ENCODE measurements at regions not wholly inside any gene's neighbourhood (a gene's known extent, or its start where the extent isn't known, plus 50 kb on each side); places are given as distances from the start of the nearest gene placed in this dataset.

DNA sequence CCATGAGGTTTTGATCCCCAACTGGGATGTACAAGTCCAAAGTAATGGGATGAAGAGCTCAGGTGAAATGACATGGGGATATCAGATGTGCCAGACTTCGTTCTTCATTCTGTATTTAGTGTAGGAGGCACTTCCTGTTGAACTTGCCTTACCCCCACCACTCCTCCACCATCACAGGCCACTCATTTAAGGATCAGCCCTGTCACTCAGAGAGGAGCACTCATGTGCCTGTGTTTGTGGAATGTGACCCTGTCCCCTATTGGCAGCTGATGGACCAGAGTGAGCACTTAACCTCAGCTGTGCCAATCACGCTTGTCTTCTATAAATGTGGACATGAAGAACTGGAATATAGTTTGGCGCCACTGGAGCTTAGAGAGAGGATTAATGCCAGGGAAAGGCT lies 91.4 kb upstream of the CTTNBP2NL start:
- TF ChIP-seq HDAC6 (IDR thresholded peaks at IDR 0.05; ENCODE audit: unreplicated experiment) (no peak), EZH2 (IDR thresholded peaks at IDR 0.05; ENCODE audit: borderline replicate concordance, control insufficient read depth, low read depth, low read length) (no peak)

Measured in GM12878 (cell line).